Progenitor cell of endocrine pancreas (in vitro differentiated cells): ENCODE measurements at regions not wholly inside any gene's neighbourhood (a gene's known extent, or its start where the extent isn't known, plus 50 kb on each side); places are given as distances from the start of the nearest gene placed in this dataset.

ENCODE experiments used
- DNase-seq: peaks from one replicate; pipeline ENCODE4 v3.0.0; 2021; ENCODE audit warnings: low spot score; ENCODE audit not compliant: unreplicated experiment
- H3K27ac Mint-ChIP-seq: 2 replicates; pipeline ENCODE4 v1.8.0; 2021; ENCODE audit warnings: mild to moderate bottlenecking, moderate library complexity, mixed read lengths
- H3K27me3 Mint-ChIP-seq: 2 replicates; pipeline ENCODE4 v1.8.0; 2021; ENCODE audit warnings: mixed read lengths
- H3K36me3 Mint-ChIP-seq: 2 replicates; pipeline ENCODE4 v1.8.0; 2022; ENCODE audit warnings: mixed read lengths; ENCODE audit not compliant: insufficient read depth
- H3K4me1 Mint-ChIP-seq: 2 replicates; pipeline ENCODE4 v1.8.0; 2021; ENCODE audit warnings: low read depth, mixed read lengths
- H3K4me3 Mint-ChIP-seq: 2 replicates; pipeline ENCODE4 v1.8.0; 2021; ENCODE audit warnings: low read depth, mild to moderate bottlenecking, moderate library complexity, mixed read lengths
- H3K9me3 Mint-ChIP-seq: 2 replicates; pipeline ENCODE4 v1.8.0; 2021; ENCODE audit warnings: low read depth, mixed read lengths
- CTCF ChIP-seq: fragments of 200-600 bp; sonication (generic); IDR thresholded peaks from one replicate; pipeline ENCODE4 v1.5.0; 2021; ENCODE audit warnings: antibody characterized with exemption, mild to moderate bottlenecking; ENCODE audit not compliant: unreplicated experiment

GRCh38 chr12:4041187-4041885 lies 168.1 kb upstream of the PARP11 start:
- no peak for DNase-seq
- H3K4me3 Mint-ChIP-seq = no peak overlapping the region
- peaks cover 28% of the 10 kb centered on the region for H3K27me3 Mint-ChIP-seq
- peaks cover 11% of the 10 kb centered on the region for H3K9me3 Mint-ChIP-seq
- H3K4me1 Mint-ChIP-seq = peaks cover 1% of the 10 kb centered on the region
- no peaks in the 10 kb centered on the region for H3K36me3 Mint-ChIP-seq
- no peak for TF ChIP-seq CTCF
- no peak overlapping the region for H3K27ac Mint-ChIP-seq

GRCh38 chr12:4039931-4040330 lies 166.7 kb upstream of the PARP11 start:
- TF ChIP-seq CTCF = no peak
- H3K9me3 Mint-ChIP-seq = peaks cover 11% of the 10 kb centered on the region
- peaks cover 7% of the 10 kb centered on the region for H3K4me1 Mint-ChIP-seq
- no peak overlapping the region for H3K4me3 Mint-ChIP-seq
- H3K36me3 Mint-ChIP-seq = no peaks in the 10 kb centered on the region
- peaks cover 19% of the 10 kb centered on the region for H3K27me3 Mint-ChIP-seq
- no peak for DNase-seq
- no peak overlapping the region for H3K27ac Mint-ChIP-seq

- no peak for DNase-seq
- H3K36me3 Mint-ChIP-seq = no peaks in the 10 kb centered on the region
- H3K27me3 Mint-ChIP-seq = peaks cover 18% of the 10 kb centered on the region
- H3K4me1 Mint-ChIP-seq = peaks cover 17% of the 10 kb centered on the region
- H3K9me3 Mint-ChIP-seq = peaks cover under 1% of the 10 kb centered on the region
- peak; percentile 91 for TF ChIP-seq CTCF
- H3K4me3 Mint-ChIP-seq = no peak overlapping the region
- H3K27ac Mint-ChIP-seq = no peak overlapping the region
These were observed 164.6 kb upstream of the PARP11 start for GRCh38 chr12:4037747-4038312.

GRCh38 chr12:4036671-4037271 lies 163.6 kb upstream of the PARP11 start:
- TF ChIP-seq CTCF = no peak

GRCh38 chr12:4034921-4035320 lies 161.7 kb upstream of the PARP11 start:
- DNase-seq = no peak
- Mint-ChIP-seq H3K27me3 (peaks cover 7% of the 10 kb centered on the region), H3K4me3 (no peak overlapping the region), H3K36me3 (no peaks in the 10 kb centered on the region), H3K27ac (no peak overlapping the region), H3K4me1 (peaks cover 31% of the 10 kb centered on the region), H3K9me3 (no peaks in the 10 kb centered on the region)
- TF ChIP-seq CTCF = no peak

More at GRCh38 chr12:4036671-4037271, 163.6 kb upstream of the PARP11 start:
- Mint-ChIP-seq H3K27me3 (peaks cover 18% of the 10 kb centered on the region), H3K9me3 (no peaks in the 10 kb centered on the region), H3K27ac (no peak overlapping the region), H3K4me1 (peaks cover 23% of the 10 kb centered on the region), H3K36me3 (no peaks in the 10 kb centered on the region), H3K4me3 (no peak overlapping the region)
- DNase-seq = no peak
